Sigmoid colon (tissue), 3 donors: ENCODE measurements at regions not wholly inside any gene's neighbourhood (a gene's known extent, or its start where the extent isn't known, plus 50 kb on each side); places are given as distances from the start of the nearest gene placed in this dataset.

Experiments
- POLR2A ChIP-seq, 2 donors: fragments of 450-650 bp; IDR thresholded peaks; one replicate each; pipeline ENCODE4 v1.6.1; 2016; ENCODE audit warnings: antibody characterized with exemption in 2 of 2, mild to moderate bottlenecking in 2 of 2, moderate library complexity in 2 of 2
- TF ChIP-seq, protein P1 (sequence below), 4 experiments: fragments of 450-650 bp in 3 of 4; fragments of 200-600 bp in 1 of 4; IDR thresholded peaks; one replicate each; pipeline ENCODE4 v1.5.1; 2016 to 2019; ENCODE audit warnings: antibody characterized with exemption in 4 of 4, mild to moderate bottlenecking in 3 of 4, moderate library complexity in 2 of 4

DNA sequence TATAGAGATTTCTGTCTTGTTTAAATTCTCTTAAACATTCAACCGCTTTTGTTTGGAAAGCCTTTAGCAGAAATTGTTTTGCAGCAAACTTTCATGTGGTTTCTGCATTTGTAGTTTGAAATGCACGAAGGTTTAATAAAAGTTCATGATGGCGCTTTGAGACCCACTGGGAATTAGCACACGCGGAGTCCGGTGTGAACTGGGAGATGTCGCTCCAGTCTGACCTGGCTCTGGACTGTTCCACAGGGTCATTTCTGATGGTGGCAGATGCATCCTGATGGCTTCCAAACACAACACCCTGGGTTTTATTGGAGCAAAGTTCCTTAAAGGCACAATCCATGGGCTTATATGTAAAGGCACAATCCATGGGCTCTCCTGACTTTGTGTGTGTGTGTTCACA, 78.1 kb upstream of the MTHFD1L start:
- TF ChIP-seq, protein P1, sequence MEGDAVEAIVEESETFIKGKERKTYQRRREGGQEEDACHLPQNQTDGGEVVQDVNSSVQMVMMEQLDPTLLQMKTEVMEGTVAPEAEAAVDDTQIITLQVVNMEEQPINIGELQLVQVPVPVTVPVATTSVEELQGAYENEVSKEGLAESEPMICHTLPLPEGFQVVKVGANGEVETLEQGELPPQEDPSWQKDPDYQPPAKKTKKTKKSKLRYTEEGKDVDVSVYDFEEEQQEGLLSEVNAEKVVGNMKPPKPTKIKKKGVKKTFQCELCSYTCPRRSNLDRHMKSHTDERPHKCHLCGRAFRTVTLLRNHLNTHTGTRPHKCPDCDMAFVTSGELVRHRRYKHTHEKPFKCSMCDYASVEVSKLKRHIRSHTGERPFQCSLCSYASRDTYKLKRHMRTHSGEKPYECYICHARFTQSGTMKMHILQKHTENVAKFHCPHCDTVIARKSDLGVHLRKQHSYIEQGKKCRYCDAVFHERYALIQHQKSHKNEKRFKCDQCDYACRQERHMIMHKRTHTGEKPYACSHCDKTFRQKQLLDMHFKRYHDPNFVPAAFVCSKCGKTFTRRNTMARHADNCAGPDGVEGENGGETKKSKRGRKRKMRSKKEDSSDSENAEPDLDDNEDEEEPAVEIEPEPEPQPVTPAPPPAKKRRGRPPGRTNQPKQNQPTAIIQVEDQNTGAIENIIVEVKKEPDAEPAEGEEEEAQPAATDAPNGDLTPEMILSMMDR (IDR thresholded peaks at IDR 0.05) = no peak
- no peak for TF ChIP-seq POLR2A (IDR thresholded peaks at IDR 0.05)
